HUES48 (cell line): ENCODE measurements at regions not wholly inside any gene's neighbourhood (a gene's known extent, or its start where the extent isn't known, plus 50 kb on each side); places are given as distances from the start of the nearest gene placed in this dataset.

Source experiments
- H3K27ac ChIP-seq: one replicate; pipeline ENCODE4 v1.7.0; 2013; ENCODE audit warnings: low read depth, low read length, inconsistent platforms
- H3K27me3 ChIP-seq: 2 replicates; pipeline ENCODE4 v1.6.1; 2013; ENCODE audit warnings: mild to moderate bottlenecking, low read length; ENCODE audit not compliant: control insufficient read depth, insufficient read depth
- H3K36me3 ChIP-seq: 2 replicates; pipeline ENCODE4 v1.6.1; 2013; ENCODE audit warnings: low read length; ENCODE audit not compliant: control insufficient read depth, insufficient read depth
- H3K4me1 ChIP-seq: 2 replicates; pipeline ENCODE4 v1.6.1; 2013; ENCODE audit warnings: mild to moderate bottlenecking, low read length; ENCODE audit not compliant: control insufficient read depth, insufficient read depth
- H3K4me3 ChIP-seq: 2 replicates; pipeline ENCODE4 v1.5.1; 2013; ENCODE audit warnings: mild to moderate bottlenecking, low read depth, low read length
- H3K9ac ChIP-seq: 2 replicates; pipeline ENCODE4 v1.6.1; 2013; ENCODE audit warnings: mild to moderate bottlenecking, low read depth, low read length, moderate library complexity
- H3K9me3 ChIP-seq: 2 replicates; pipeline ENCODE4 v1.6.1; 2013; ENCODE audit warnings: low read length; ENCODE audit not compliant: control insufficient read depth, insufficient read depth

DNA sequence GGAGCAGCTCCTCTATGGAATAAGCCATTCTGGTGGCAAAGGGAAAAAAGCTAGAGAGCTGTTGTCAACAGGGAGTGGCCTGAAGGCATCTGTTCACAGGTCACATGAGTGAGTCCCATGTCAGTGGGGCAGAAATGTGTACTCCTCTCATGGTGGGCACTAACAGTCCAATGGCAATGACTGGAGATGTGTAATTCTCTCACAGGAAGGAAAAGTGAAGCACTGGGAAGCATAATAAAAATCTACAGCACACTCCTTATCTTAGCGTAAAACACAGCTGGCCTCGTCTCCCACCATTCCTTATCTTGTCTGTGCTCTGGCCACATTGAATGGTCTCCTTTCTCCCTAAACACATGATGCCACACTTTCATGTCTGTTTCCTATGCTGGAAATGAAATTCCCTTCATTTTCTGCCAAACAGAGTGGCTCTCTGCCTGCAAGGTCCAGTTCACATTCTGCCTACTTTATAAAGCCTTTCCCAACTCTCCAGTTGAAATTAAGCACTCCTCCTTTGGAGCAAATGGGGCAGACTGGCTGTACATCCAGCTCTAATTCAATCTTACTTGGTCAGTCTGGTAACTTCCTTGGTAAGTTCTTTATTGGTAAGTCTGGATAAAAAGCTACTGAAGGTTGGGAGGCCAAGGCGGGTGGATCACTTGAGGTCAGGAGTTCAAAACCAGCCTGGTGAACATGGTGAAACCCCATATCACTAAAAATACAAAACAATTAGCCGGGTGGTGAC is 139.8 kb downstream of the RPL22L1 start:
- Histone ChIP-seq H3K27ac (no peak overlapping the region), H3K4me1 (peaks cover 10% of the 10 kb centered on the region; the same call in 1 of the 2 replicates)

DNA sequence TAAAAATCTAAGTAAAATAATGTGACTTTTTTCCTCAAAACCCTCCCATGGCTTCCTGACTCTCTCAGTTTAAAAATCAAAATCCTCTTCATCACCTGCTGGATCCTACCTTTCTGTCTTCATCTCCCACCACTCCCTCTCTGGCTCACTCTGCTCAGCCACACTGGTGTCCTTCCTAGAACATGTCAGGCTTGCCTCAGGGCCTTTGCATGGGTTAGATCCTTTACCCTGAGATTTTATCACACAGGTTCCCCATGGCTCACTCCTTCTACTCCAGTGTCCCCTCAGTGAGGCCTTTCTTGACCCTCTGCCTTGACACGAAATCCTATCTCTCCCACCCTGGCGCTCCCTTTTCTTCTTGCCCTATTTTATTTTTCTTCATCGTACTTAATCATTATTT is 141.8 kb downstream of the RPL22L1 start:
- no peaks in the 10 kb centered on the region for H3K36me3 ChIP-seq
- no peak overlapping the region for H3K27ac ChIP-seq
- H3K4me1 ChIP-seq, result 0 out of 2 replicates have a peak, but pooled peaks cover under 1% of the 10 kb centered on the region
- no peak overlapping the region for H3K9ac ChIP-seq
- no peaks in the 10 kb centered on the region for H3K9me3 ChIP-seq
- H3K4me3 ChIP-seq, result no peak overlapping the region
- H3K27me3 ChIP-seq, result no peaks in the 10 kb centered on the region

More for the DNA sequence above, 139.8 kb downstream of the RPL22L1 start:
- Histone ChIP-seq H3K4me3 (no peak overlapping the region), H3K27me3 (no peaks in the 10 kb centered on the region), H3K36me3 (no peaks in the 10 kb centered on the region), H3K9me3 (no peaks in the 10 kb centered on the region), H3K9ac (no peak overlapping the region)

DNA sequence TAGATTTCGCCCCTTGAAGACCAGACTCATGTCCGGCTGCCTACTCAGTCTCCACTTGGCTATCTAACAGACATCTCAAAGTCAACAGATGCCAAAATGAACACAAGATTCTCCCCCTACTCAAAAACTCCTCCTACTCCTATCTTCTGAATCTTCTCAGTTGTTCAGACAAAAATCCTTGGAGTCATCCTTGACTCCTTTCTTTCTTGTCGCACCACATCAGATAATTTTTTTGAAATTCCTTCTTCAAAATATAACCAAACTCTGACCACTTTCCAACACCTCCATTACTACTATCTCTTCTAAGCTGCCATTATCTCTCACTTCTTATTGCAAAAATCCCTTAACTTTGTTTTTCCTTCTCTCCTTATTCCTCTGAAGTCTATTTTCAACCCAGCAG is 141.9 kb upstream of the SLC7A14 start:
- Histone ChIP-seq H3K9ac (no peak overlapping the region), H3K4me1 (0 out of 2 replicates have a peak, but pooled peaks cover 3% of the 10 kb centered on the region), H3K27me3 (no peaks in the 10 kb centered on the region), H3K4me3 (no peak overlapping the region), H3K9me3 (no peaks in the 10 kb centered on the region), H3K27ac (no peak overlapping the region), H3K36me3 (no peaks in the 10 kb centered on the region)

DNA sequence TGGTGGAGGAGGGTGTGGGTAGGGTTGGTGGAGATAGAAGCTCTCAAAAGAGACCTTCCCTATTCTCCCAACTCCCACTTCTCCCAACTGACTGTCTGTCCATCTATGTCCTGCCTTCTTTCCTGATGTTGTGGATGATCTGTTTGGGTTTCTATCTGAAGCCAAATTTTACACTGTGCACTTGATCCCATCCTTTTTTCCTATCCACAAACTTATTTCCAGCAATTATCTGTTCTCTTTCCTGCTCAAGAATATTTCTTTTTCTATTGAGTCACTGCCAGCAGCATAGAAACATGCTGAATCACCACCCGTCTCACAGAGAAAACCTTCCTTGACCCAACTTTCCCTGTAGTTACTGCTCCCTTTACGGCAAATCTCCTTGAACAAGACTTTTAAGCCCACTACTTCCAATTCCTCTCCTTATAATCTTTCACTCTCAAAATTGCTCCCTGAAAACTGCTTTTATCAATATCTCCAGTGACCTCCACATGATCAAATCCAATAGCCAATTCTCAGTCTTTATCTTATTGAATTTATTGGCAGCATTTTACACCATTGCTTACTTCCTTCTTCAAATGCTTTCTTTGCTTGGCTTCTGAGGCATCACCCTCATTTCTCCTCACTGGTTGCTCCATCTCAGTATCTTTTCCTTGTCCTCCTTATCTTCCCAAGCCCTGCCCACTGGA is 141.2 kb upstream of the SLC7A14 start:
- 0 out of 2 replicates have a peak, but pooled peaks cover 3% of the 10 kb centered on the region for H3K4me1 ChIP-seq

DNA sequence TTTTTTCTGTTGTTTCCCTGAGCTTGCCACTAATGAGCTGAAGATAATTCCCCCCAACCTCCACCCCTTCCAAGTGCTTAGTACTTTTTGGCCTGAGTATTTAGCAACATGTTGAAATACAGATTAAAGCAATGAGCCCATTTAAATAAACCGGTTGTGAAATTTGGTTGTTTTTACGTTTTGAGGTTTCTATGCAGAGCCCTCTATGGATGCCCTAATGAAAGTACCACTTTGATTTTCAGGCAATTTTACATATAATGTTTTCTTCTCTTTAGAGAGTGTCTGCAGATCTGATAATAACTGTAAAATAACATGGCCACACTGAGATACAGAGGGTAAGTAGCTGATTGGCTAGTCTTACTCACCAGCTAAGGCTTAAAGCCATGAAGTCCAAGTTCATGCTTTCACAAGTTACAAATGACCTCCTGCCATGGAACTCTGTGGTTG is 139.4 kb upstream of the SLC7A14 start:
- Histone ChIP-seq H3K4me1 (0 out of 2 replicates have a peak, but pooled peaks cover 3% of the 10 kb centered on the region), H3K4me3 (no peak overlapping the region), H3K27ac (no peak overlapping the region), H3K9me3 (no peaks in the 10 kb centered on the region), H3K9ac (no peak overlapping the region), H3K27me3 (no peaks in the 10 kb centered on the region), H3K36me3 (no peaks in the 10 kb centered on the region)

More for the DNA sequence above, 141.2 kb upstream of the SLC7A14 start:
- H3K27ac ChIP-seq, result no peak overlapping the region
- no peak overlapping the region for H3K4me3 ChIP-seq
- H3K36me3 ChIP-seq, result no peaks in the 10 kb centered on the region
- H3K9ac ChIP-seq, result no peak overlapping the region
- no peaks in the 10 kb centered on the region for H3K9me3 ChIP-seq
- H3K27me3 ChIP-seq, result no peaks in the 10 kb centered on the region

DNA sequence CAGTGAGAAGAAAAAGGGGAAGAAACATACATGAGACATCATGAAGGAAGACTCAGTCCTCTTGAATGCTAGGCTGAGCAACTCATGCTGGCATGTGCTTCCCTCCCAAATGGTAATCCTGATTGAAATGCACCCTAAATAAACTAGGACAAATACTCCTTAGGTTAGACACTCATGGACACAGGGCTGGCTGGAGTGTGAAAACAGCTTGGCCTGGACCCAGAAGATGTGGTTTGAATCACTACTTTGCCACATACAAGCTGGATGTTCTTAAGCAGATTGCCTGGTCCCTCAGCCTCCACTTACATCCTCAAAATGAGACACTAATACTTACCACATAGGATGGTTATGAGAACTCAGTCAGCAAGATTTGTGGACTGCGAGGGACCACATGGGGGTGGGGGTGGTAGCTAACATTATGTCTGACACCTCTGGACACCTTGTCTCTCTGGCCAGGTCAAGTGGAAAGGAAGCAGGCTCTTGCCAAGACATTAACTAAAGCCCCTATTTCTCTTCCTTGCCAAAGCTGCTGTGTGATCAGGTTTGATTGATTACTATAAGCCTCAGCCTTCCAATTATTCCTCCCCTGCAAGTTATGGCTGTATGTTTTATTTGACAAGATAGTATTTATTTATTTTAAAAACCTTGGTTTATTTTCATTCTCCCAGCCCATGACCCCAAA is 138.9 kb upstream of the SLC7A14 start:
- Histone ChIP-seq H3K27ac (no peak overlapping the region), H3K36me3 (no peaks in the 10 kb centered on the region), H3K4me1 (0 out of 2 replicates have a peak, but pooled peaks cover 3% of the 10 kb centered on the region), H3K27me3 (no peaks in the 10 kb centered on the region), H3K9ac (no peak overlapping the region), H3K9me3 (no peaks in the 10 kb centered on the region), H3K4me3 (no peak overlapping the region)

DNA sequence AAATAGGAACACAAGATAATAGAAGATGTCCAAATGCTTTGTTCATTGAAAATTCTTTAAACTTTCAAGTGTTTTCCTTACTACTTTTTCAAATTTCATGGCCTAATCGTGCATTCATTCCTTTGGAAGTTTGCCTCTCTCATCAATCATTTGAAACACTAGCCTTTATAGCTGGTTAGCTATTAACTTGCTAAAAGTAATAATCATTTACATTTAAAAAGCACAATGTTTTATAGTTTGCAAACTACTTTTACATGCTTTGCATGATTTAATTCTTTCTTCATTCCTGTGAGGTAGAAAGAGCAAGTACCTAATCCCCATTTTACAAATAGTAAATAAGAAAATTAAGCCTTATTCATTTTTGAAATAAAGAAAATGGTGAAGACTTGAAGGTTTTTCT is 137.4 kb upstream of the SLC7A14 start:
- Histone ChIP-seq H3K36me3 (no peaks in the 10 kb centered on the region), H3K9me3 (no peaks in the 10 kb centered on the region), H3K9ac (no peak overlapping the region), H3K4me3 (no peak overlapping the region), H3K4me1 (0 out of 2 replicates have a peak, but pooled peaks cover 3% of the 10 kb centered on the region), H3K27ac (no peak overlapping the region), H3K27me3 (no peaks in the 10 kb centered on the region)

DNA sequence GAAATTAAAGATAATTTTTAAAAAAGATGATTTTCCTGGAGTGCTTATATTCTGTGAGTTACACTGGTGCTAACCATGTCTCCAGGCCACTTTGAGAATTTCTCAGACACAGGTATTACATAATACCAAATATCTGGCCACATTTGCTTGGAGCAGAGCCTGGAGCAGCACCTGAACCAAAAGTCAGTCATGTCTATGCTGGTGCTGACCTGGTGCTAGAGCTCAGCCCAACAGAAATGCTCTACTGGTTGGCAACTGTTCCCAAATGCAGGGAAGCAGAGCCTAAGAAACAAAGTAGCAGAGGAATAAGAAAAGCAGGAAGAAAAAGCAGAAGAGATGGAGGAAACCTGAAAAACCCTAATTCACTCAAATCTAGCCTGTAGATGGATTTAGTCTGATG is 135.7 kb upstream of the SLC7A14 start:
- Histone ChIP-seq H3K27ac (no peak overlapping the region), H3K4me3 (no peak overlapping the region), H3K27me3 (no peaks in the 10 kb centered on the region), H3K4me1 (0 out of 2 replicates have a peak, but pooled peaks cover 3% of the 10 kb centered on the region), H3K36me3 (no peaks in the 10 kb centered on the region), H3K9ac (no peak overlapping the region), H3K9me3 (no peaks in the 10 kb centered on the region)

DNA sequence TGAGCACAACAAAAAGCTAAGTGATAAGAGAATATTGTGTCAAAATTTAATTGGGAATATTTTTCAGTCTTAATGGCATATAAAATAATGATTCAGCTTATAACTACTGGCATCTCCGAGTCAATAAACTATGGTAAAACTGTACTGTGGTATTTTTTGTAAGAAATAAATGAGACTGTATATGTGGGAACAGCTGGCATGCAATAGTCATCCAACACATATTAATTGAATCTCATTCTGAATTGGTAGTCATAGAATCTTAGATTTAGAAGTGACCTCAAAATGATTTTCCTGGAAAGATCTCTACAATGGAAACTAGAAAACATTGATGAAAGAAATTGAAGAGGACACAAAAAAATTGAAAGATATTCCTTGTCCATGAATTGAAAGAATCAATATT is 133.4 kb upstream of the SLC7A14 start:
- no peaks in the 10 kb centered on the region for H3K27me3 ChIP-seq
- no peaks in the 10 kb centered on the region for H3K36me3 ChIP-seq
- no peak overlapping the region for H3K4me3 ChIP-seq
- H3K9me3 ChIP-seq, result no peaks in the 10 kb centered on the region
- H3K4me1 ChIP-seq, result 0 out of 2 replicates have a peak, but pooled peaks cover 3% of the 10 kb centered on the region
- no peak overlapping the region for H3K9ac ChIP-seq
- no peak overlapping the region for H3K27ac ChIP-seq

DNA sequence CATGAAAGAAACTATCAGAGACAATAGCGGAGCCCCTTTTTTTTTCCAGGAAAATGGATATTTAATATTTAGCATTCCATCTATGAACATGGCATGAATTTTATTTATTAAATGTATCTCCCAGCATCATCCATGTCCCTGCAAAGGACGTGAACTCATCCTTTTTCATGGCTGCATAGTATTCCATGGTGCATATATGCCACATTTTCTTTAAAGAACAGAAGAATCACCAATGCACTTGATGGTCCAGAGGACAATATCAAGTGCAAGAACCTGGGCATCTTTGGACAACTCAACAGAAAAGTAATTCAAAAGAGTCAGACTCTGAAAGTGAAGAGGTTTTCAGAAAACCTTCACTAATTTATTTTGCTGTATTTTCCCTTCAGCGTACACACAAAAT is 133.0 kb upstream of the SLC7A14 start:
- Histone ChIP-seq H3K36me3 (no peaks in the 10 kb centered on the region), H3K27ac (no peak overlapping the region), H3K4me3 (no peak overlapping the region), H3K9me3 (no peaks in the 10 kb centered on the region), H3K27me3 (no peaks in the 10 kb centered on the region), H3K9ac (no peak overlapping the region), H3K4me1 (0 out of 2 replicates have a peak, but pooled peaks cover 3% of the 10 kb centered on the region)
